Liver (tissue), 7 donors: ENCODE measurements at regions not wholly inside any gene's neighbourhood (a gene's known extent, or its start where the extent isn't known, plus 50 kb on each side); places are given as distances from the start of the nearest gene placed in this dataset.

ENCODE experiments used
- DNase-seq: peaks from one replicate; pipeline ENCODE4 v3.0.0-alpha.2; 2017; ENCODE audit warnings: low spot score
- H3K27ac ChIP-seq, 2 donors: one replicate each; pipeline ENCODE4 v1.7.0; 2013; ENCODE audit warnings: inconsistent platforms in 2 of 2, low read length in 2 of 2, control low read depth in 1 of 2, low read depth in 1 of 2, mild to moderate bottlenecking in 1 of 2
- H3K27me3 ChIP-seq, 4 donors: one replicate each; pipeline versions ENCODE4 v1.6.1 to v1.7.0; 2013; ENCODE audit warnings: low read length in 3 of 4, inconsistent platforms in 1 of 4, mild to moderate bottlenecking in 1 of 4, moderate library complexity in 1 of 4; ENCODE audit not compliant: control insufficient read depth in 4 of 4, insufficient read depth in 4 of 4
- H3K36me3 ChIP-seq, 4 donors: one replicate each; pipeline versions ENCODE4 v1.6.1 to v1.7.0; 2013; ENCODE audit warnings: low read length in 3 of 4, mild to moderate bottlenecking in 3 of 4, low read depth in 1 of 4, moderate library complexity in 1 of 4; ENCODE audit not compliant: control insufficient read depth in 4 of 4, insufficient read depth in 3 of 4
- H3K4me1 ChIP-seq, 4 donors: one replicate each; pipeline versions ENCODE4 v1.6.1 to v1.7.0; 2013; ENCODE audit warnings: low read length in 3 of 4, mild to moderate bottlenecking in 3 of 4, moderate library complexity in 1 of 4; ENCODE audit not compliant: control insufficient read depth in 4 of 4, insufficient read depth in 4 of 4
- H3K4me3 ChIP-seq, 3 donors: one replicate each; pipeline versions ENCODE4 v1.6.1 to v1.7.0; 2013; ENCODE audit warnings: low read length in 3 of 3, control low read depth in 1 of 3, low read depth in 1 of 3, mild to moderate bottlenecking in 1 of 3
- H3K9ac ChIP-seq, 2 donors: one replicate each; pipeline ENCODE4 v1.7.0; 2013; ENCODE audit warnings: low read length in 2 of 2, mild to moderate bottlenecking in 2 of 2, moderate library complexity in 2 of 2, control low read depth in 1 of 2, low read depth in 1 of 2
- H3K9me3 ChIP-seq, 4 donors: one replicate each; pipeline versions ENCODE4 v1.6.1 to v1.7.0; 2013; ENCODE audit warnings: low read length in 3 of 4; ENCODE audit not compliant: control insufficient read depth in 4 of 4
- EGR1 ChIP-seq, 2 donors: IDR thresholded peaks; 2 replicates each; pipeline ENCODE4 v1.6.1; 2016 to 2018; ENCODE audit warnings: antibody characterized with exemption in 2 of 2, low read depth in 2 of 2
- FOXA2 ChIP-seq: IDR thresholded peaks from 2 replicates; pipeline ENCODE4 v1.6.1; 2016; ENCODE audit warnings: antibody characterized with exemption
- MAX ChIP-seq: IDR thresholded peaks from 2 replicates; pipeline ENCODE4 v1.6.1; 2016; ENCODE audit warnings: antibody characterized with exemption
- NR2F2 ChIP-seq: IDR thresholded peaks from 2 replicates; pipeline ENCODE4 v1.6.1; 2016; ENCODE audit warnings: antibody characterized with exemption
- REST ChIP-seq: IDR thresholded peaks from 2 replicates; pipeline ENCODE4 v1.6.1; 2016; ENCODE audit warnings: antibody characterized with exemption, mild to moderate bottlenecking
- RXRA ChIP-seq, 2 donors: IDR thresholded peaks; 2 replicates each; pipeline ENCODE4 v1.6.1; 2017 to 2018; ENCODE audit warnings: antibody characterized with exemption in 2 of 2, mild to moderate bottlenecking in 1 of 2
- TAF1 ChIP-seq: conservative IDR thresholded peaks from 2 replicates; pipeline ENCODE4 v1.6.1; 2016; ENCODE audit warnings: antibody characterized with exemption, mild to moderate bottlenecking
- WGBS: extraction: QIAGEN DNeasy Blood & Tissue Kit; methylation state at CpG from one replicate; pipeline ENCODE4 v1.1.7; 2013; 5-methylcytosine and 5-hydroxymethylcytosine counted together
- donor health status: healthy.
- donor health status: healthy.
- donor health status: healthy.
- donor health status: healthy.

- no peak for DNase-seq
- Histone ChIP-seq H3K9ac (no peak overlapping the region), H3K27me3 (peaks cover 0 to 3% (median 0%) of the 10 kb centered on the region in 4 donors), H3K36me3 (no peaks in the 10 kb centered on the region), H3K9me3 (no peaks in the 10 kb centered on the region), H3K4me1 (no peaks in the 10 kb centered on the region), H3K27ac (no peak overlapping the region), H3K4me3 (no peak overlapping the region)
- WGBS: 92% methylated on average over 2 of the region's 2 CpGs
- no peak for TF ChIP-seq EGR1 (IDR thresholded peaks at IDR 0.05; ENCODE audit: low read depth in 2 of 2)
- TF ChIP-seq REST: no peak
Observed at GRCh38 chr14:34237677-34238076, 224.4 kb downstream of the SPTSSA start.

DNA sequence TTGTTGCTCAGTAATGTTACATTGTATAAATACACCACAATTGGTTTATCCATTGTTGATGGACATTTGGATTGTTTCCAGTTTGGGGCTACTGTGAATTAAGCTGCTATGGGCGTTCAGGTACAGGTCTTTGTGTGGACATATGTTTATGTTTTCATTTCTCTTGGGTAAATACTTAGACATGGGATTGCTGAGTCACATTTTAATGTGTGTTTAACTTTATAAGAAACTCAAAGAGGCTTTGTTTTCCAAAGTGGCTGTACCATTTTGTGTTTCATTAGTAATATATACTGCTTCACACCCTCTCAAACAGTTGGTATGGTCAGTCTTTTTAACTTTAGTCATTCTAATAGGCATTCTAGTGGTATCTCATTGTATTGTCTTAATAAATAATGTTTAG, 225.0 kb downstream of the SPTSSA start:
- WGBS: 64% methylated on average over 1 of the region's 1 CpG
- Histone ChIP-seq H3K27ac (no peak overlapping the region), H3K9me3 (no peaks in the 10 kb centered on the region), H3K4me1 (no peaks in the 10 kb centered on the region), H3K9ac (no peak overlapping the region), H3K36me3 (no peaks in the 10 kb centered on the region), H3K27me3 (peaks cover 0 to 3% (median 0%) of the 10 kb centered on the region in 4 donors), H3K4me3 (no peak overlapping the region)
- DNase-seq: no peak
- TF ChIP-seq REST (no peak), RXRA (IDR thresholded peaks at IDR 0.05) (no peak), NR2F2 (no peak), FOXA2 (no peak)

DNA sequence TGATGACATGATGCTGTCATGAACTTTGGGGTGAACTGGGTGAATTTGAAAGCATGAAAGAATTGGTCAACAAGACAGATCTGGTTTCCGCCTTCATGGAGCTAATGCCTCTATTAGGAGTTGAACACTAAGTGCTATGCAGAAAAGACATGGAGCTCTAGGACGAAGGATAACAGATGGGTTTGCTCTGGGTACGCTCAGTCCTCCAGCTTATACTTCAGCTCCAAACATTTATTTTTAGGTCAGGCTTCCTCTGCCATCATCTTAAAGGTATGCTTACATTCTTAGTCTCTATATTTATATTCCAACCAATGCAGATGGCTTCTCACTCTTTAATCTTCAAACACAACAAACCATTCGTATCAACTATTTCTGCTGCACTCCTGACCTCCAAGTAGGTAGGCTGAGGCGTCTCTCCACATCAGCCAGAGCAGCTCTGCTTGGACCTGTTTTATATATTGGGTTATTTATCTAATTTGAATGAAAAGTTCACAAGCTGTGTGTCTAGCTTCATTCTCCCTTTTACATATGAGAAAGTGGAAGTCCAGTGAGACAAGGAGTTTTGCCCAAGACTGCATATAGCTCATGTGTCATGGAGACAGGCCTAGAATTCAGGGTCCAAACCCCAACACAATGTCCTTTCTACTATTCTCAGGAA, 226.3 kb downstream of the SPTSSA start:
- Histone ChIP-seq H3K27me3 (no peaks in the 10 kb centered on the region), H3K4me3 (no peak overlapping the region), H3K9me3 (no peaks in the 10 kb centered on the region), H3K27ac (no peak overlapping the region), H3K9ac (no peak overlapping the region), H3K36me3 (no peaks in the 10 kb centered on the region), H3K4me1 (no peaks in the 10 kb centered on the region)
- DNase-seq: no peak
- 69% methylated on average over 5 of the region's 5 CpGs for WGBS
- TF ChIP-seq TAF1 (no peak), MAX (no peak), RXRA (IDR thresholded peaks at IDR 0.05) (no peak), REST (no peak), EGR1 (IDR thresholded peaks at IDR 0.05; ENCODE audit: low read depth in 2 of 2) (no peak)
